ENCODE measurements at regions not wholly inside any gene's neighbourhood (a gene's known extent, or its start where the extent isn't known, plus 50 kb on each side); places are given as distances from the start of the nearest gene placed in this dataset.
A peak's percentile ranks its signal among the peaks of the same experiment; 100 is the strongest.
"Not testable (repeated sequence)": the region's sequence is repeated elsewhere in the genome, so short reads cannot be mapped to it uniquely, and the experiment has no call there.

- DNase-seq (ENCODE audit: low read depth in 3 of 3, low spot score in 1 of 3), result no peak
These were observed 82.1 kb downstream of the PLEKHG1 start for GRCh38 chr6:150681578-150682395.

GRCh38 chr6:150683320-150683719 is 83.6 kb downstream of the PLEKHG1 start:
- no peak for DNase-seq (ENCODE audit: low read depth in 3 of 3, low spot score in 1 of 3)

- no peak for DNase-seq (ENCODE audit: low read depth in 3 of 3, low spot score in 1 of 3)
These were observed 84.5 kb downstream of the PLEKHG1 start for GRCh38 chr6:150684161-150684560.

GRCh38 chr6:150684714-150685459 is 85.2 kb downstream of the PLEKHG1 start:
- no peak for DNase-seq (ENCODE audit: low read depth in 3 of 3, low spot score in 1 of 3)

GRCh38 chr6:150685860-150686259 is 86.2 kb downstream of the PLEKHG1 start:
- DNase-seq (ENCODE audit: low read depth in 3 of 3, low spot score in 1 of 3), result peak in 2 of 3 donors; percentile 5 to 34

- no peak for DNase-seq (ENCODE audit: low read depth in 3 of 3, low spot score in 1 of 3)
These were observed 86.9 kb downstream of the PLEKHG1 start for GRCh38 chr6:150686566-150686965.

GRCh38 chr6:150687508-150687907 is 87.8 kb downstream of the PLEKHG1 start:
- DNase-seq (ENCODE audit: low read depth in 3 of 3, low spot score in 1 of 3), result no peak

GRCh38 chr6:150689900-150690590 is 90.4 kb downstream of the PLEKHG1 start:
- no peak for DNase-seq (ENCODE audit: low read depth in 3 of 3, low spot score in 1 of 3)

GRCh38 chr6:150690681-150691080 is 91.0 kb downstream of the PLEKHG1 start:
- DNase-seq (ENCODE audit: low read depth in 3 of 3, low spot score in 1 of 3), result no peak

GRCh38 chr6:150691463-150691862 is 91.8 kb downstream of the PLEKHG1 start:
- no peak for DNase-seq (ENCODE audit: low read depth in 3 of 3, low spot score in 1 of 3)

- no peak for DNase-seq (ENCODE audit: low read depth in 3 of 3, low spot score in 1 of 3)
These were observed 92.9 kb downstream of the PLEKHG1 start for GRCh38 chr6:150692604-150693003.

- no peak for DNase-seq (ENCODE audit: low read depth in 3 of 3, low spot score in 1 of 3)
These were observed 95.2 kb downstream of the PLEKHG1 start for GRCh38 chr6:150694889-150695288.

- DNase-seq (ENCODE audit: low read depth in 3 of 3, low spot score in 1 of 3), result no peak
These were observed 96.0 kb downstream of the PLEKHG1 start for GRCh38 chr6:150695652-150696051.

- DNase-seq (ENCODE audit: low read depth in 3 of 3, low spot score in 1 of 3), result no peak
These were observed 96.5 kb downstream of the PLEKHG1 start for GRCh38 chr6:150696190-150696589.

GRCh38 chr6:150696918-150697317 is 97.2 kb downstream of the PLEKHG1 start:
- DNase-seq (ENCODE audit: low read depth in 3 of 3, low spot score in 1 of 3), result not testable (repeated sequence)

GRCh38 chr6:150697515-150697914 is 97.8 kb downstream of the PLEKHG1 start:
- DNase-seq (ENCODE audit: low read depth in 3 of 3, low spot score in 1 of 3), result no peak

- DNase-seq (ENCODE audit: low read depth in 3 of 3, low spot score in 1 of 3), result no peak
These were observed 98.7 kb downstream of the PLEKHG1 start for GRCh38 chr6:150698391-150698790.

GRCh38 chr6:150702675-150703074 is 103.0 kb downstream of the PLEKHG1 start:
- DNase-seq (ENCODE audit: low read depth in 3 of 3, low spot score in 1 of 3), result no peak

GRCh38 chr6:150704447-150705192 is 104.9 kb downstream of the PLEKHG1 start:
- DNase-seq (ENCODE audit: low read depth in 3 of 3, low spot score in 1 of 3), result no peak

- no peak for DNase-seq (ENCODE audit: low read depth in 3 of 3, low spot score in 1 of 3)
These were observed 105.7 kb downstream of the PLEKHG1 start for GRCh38 chr6:150705392-150705791.

GRCh38 chr6:150710236-150710635 is 110.6 kb downstream of the PLEKHG1 start:
- no peak for DNase-seq (ENCODE audit: low read depth in 3 of 3, low spot score in 1 of 3)

Measured in stimulated activated CD4-positive, alpha-beta T cell treated with anti-CD3 and anti-CD28 coated beads, TNF-alpha, amount 100 ng/mL, for 1 hour (primary cell).